Breast epithelium (tissue), 3 donors: ENCODE measurements at regions not wholly inside any gene's neighbourhood (a gene's known extent, or its start where the extent isn't known, plus 50 kb on each side); places are given as distances from the start of the nearest gene placed in this dataset.

Source experiments
- CTCF ChIP-seq, 3 donors: fragments of 450-650 bp; IDR thresholded peaks; one replicate each; pipeline ENCODE4 v1.5.1; 2016 to 2017; ENCODE audit warnings: antibody characterized with exemption in 3 of 3, mild to moderate bottlenecking in 3 of 3, moderate library complexity in 3 of 3
- POLR2A ChIP-seq: fragments of 450-650 bp; IDR thresholded peaks from one replicate; pipeline ENCODE4 v1.6.1; 2016; ENCODE audit warnings: antibody characterized with exemption, mild to moderate bottlenecking, moderate library complexity
- POLR2AphosphoS5 ChIP-seq, 3 donors: sonication (generic); formaldehyde crosslinking; IDR thresholded peaks; one replicate each; pipeline ENCODE4 v1.6.1; 2017; ENCODE audit warnings: antibody characterized with exemption in 3 of 3

GRCh38 chr20:61192337-61192950, 59.6 kb upstream of the CDH4 start:
- TF ChIP-seq POLR2AphosphoS5 (IDR thresholded peaks at IDR 0.05) (no peak), POLR2A (no peak), CTCF (IDR thresholded peaks at IDR 0.05) (no peak)
